OCI-LY7 (cell line): ENCODE measurements at regions not wholly inside any gene's neighbourhood (a gene's known extent, or its start where the extent isn't known, plus 50 kb on each side); places are given as distances from the start of the nearest gene placed in this dataset.

Experiments used
- CTCF ChIP-seq: fragments of 200-600 bp; sonication (generic); conservative IDR thresholded peaks from 2 replicates; pipeline ENCODE4 v1.5.1; 2014; ENCODE audit warnings: mild to moderate bottlenecking, antibody characterized with exemption, low read length, moderate library complexity, mixed read lengths
- EZH2phosphoT487 ChIP-seq: fragments of 200-600 bp; sonication (generic); IDR thresholded peaks from 2 replicates; pipeline ENCODE4 v1.6.1; 2018; ENCODE audit warnings: low read depth, borderline replicate concordance, mild to moderate bottlenecking, mixed run types, antibody characterized with exemption, low read length, moderate library complexity, mixed read lengths

GRCh38 chr2:113809076-113809736, 52.8 kb upstream of the SLC35F5 start:
- TF ChIP-seq CTCF (no peak), EZH2phosphoT487 (no peak)
